LNCaP clone FGC (cell line): ENCODE measurements at regions not wholly inside any gene's neighbourhood (a gene's known extent, or its start where the extent isn't known, plus 50 kb on each side); places are given as distances from the start of the nearest gene placed in this dataset.

Experiments
- DNase-seq: peaks from one replicate; pipeline ENCODE4 v3.0.0-alpha.2; 2011; ENCODE audit warnings: low read depth
- H3K4me3 ChIP-seq: 2 replicates; pipeline ENCODE4 v1.5.1; 2011; ENCODE audit warnings: mild to moderate bottlenecking, low read depth, low read length, control low read depth
- CTCF ChIP-seq: IDR thresholded peaks from 2 replicates; pipeline ENCODE4 v1.5.1; 2012; ENCODE audit warnings: mild to moderate bottlenecking; ENCODE audit not compliant: control insufficient read depth, insufficient read depth; ENCODE audit errors: extremely low read depth

- TF ChIP-seq CTCF = no peak
- no peak overlapping the region for H3K4me3 ChIP-seq
- no peak for DNase-seq
Measured at GRCh38 chr15:38682363-38682762, 117.7 kb upstream of the RASGRP1 start.

- H3K4me3 ChIP-seq = no peak overlapping the region
- no peak for TF ChIP-seq CTCF
- DNase-seq = no peak
Measured at GRCh38 chr15:38682861-38683260, 118.2 kb upstream of the RASGRP1 start.

GRCh38 chr15:38683382-38684242 lies 119.0 kb upstream of the RASGRP1 start:
- DNase-seq = no peak
- H3K4me3 ChIP-seq = no peak overlapping the region
- TF ChIP-seq CTCF = peak; percentile 91

- DNase-seq = no peak
- no peak for TF ChIP-seq CTCF
- no peak overlapping the region for H3K4me3 ChIP-seq
Measured at GRCh38 chr15:38684440-38685010, 119.9 kb upstream of the RASGRP1 start.

- TF ChIP-seq CTCF = no peak
- DNase-seq = no peak
- H3K4me3 ChIP-seq = no peak overlapping the region
Measured at GRCh38 chr15:38685686-38686339, 121.2 kb upstream of the RASGRP1 start.

- H3K4me3 ChIP-seq = no peak overlapping the region
- TF ChIP-seq CTCF = no peak
- no peak for DNase-seq
Measured at GRCh38 chr15:38687340-38687739, 122.7 kb upstream of the RASGRP1 start.
